GM21423 (cell line): ENCODE measurements at regions not wholly inside any gene's neighbourhood (a gene's known extent, or its start where the extent isn't known, plus 50 kb on each side); places are given as distances from the start of the nearest gene placed in this dataset.

ENCODE experiments used
- ATAC-seq: cut with Tn5 transposase; IDR thresholded peaks from one replicate; pipeline ENCODE4 v1.9.1; 2021; ENCODE audit warnings: mild to moderate bottlenecking, moderate library complexity; ENCODE audit not compliant: unreplicated experiment

DNA sequence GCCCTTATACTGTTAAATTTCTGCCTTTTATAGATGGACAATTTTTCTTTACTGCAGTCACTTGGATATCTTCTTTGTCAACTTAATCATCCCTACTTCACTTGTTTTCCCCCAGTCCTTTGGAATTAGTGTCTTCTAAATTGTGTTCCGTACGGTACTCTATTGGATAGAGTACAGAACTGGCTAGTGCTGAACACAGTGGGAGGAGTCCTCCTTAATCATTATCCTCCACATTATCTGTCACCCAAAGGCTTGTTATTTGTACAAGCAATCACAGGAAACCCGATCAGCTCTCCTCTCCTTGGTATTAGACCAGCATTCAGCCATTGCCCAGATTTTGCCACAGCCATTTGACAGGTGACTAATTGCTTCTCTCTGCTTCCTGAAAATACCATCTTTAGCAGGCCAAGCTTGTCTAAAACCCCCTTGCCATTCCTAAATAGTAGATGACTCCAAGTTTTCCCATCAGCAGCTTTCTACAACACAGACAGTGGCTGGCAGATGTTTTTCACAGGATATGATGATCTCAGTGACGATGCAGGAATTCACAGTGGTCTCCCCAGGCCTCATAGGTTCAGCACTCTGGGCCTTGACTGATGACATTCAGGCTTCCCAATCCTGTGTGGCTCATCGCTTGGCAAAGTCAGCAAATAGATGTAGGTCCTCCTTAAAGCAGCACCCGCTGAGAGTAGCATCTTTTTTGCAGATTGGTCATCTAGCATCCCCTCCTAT lies 216.0 kb upstream of the RGS6 start:
- ATAC-seq, result no peak

DNA sequence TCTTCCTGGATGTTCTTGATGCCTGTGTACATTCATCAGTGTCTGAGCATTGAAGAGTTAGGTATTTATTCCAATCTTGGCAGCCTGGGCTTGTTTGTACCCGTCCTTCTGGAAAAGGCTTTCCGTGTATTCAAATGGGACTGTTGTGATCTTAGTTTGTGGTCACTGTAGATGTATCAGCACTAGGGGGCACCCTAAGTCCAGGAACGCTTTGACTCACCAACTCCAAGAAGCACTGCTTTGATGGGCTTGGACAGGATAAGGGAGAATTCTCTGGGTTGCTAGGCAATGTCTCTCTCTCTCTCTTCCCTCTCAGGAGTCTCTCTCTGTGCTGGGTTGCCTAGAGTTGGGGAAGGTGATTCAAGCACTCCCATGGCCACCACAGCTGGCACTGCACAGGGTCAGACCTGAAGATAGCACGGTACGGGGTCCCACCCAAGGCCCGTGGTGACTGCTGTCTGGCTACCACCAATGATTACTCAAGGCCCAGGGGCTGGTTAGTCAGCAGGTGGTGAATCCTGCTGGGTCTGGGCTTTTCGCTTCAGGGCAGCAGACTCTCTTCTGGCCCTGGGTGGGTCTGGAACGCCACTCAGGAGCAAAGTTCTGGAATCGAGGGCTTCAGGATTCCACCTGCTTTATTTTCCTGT lies 211.1 kb upstream of the RGS6 start:
- no peak for ATAC-seq

DNA sequence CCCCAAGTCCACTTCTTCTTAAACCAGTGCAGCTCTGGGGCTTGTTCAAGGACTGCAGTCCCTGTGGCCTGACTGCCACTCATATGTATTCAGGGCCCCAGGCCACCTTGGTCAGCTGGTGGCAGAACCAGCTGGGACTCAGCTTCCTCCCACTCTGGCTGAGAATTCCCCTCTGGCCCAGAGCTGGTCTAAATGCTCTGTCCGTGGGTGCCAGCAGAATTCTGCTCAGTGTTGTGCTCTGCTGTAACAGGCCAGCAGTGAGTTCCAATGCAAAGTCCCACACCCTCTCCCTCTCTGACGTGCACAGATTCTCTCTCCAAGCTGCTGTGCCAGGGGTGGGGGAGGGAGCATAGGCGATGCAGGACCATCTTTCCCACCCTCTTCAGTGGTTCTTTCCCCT lies 210.4 kb upstream of the RGS6 start:
- no peak for ATAC-seq

DNA sequence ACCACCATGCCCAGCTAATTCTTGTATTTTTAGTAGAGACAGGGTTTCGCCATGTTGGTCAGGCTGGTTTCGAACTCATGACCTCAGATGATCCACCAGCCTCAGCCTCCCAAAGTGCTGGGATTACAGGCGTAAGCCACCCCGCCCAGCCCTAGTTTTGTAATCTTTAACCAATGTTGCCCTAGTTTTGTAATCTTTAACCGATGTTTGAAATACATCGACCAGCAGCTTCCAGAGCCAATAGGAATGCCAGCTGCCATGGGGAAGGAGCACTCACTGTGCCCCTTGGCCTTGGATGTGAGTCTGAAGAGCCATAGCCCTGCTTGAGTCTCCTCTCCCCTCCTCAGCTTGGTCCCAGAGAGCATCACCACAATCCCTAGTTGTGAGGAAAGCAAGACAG lies 209.3 kb upstream of the RGS6 start:
- ATAC-seq, result no peak

DNA sequence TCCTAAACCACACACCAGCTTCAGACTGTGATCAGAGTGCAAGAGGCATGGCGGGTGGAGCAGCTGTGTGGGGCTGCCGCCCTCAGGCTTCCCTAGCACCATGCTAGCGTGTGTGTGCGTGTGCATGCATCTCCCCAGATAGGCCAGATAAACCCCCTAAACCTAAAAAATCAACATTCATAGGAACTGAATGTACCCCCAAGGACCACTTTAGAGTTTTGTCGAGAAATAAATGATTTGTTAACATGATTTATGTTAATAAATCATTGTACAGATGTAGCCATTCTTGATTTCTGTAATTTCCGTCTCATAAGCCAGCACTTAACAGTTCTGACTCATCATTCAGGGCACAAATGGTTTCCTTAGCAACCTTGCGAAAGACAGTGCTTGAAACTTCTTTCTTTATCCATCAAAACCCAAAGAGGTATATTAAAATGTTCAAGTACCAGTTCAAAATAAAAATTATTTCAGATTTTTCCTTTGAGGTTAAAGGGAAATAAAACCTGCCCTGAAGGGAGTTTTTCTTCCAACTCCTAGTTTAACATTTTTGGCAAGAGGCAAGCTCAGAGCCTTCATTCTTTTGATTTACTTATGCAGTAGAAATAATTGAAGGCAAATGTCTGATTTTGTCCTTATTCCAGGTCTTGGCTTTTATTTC lies 206.2 kb upstream of the RGS6 start:
- no peak for ATAC-seq

DNA sequence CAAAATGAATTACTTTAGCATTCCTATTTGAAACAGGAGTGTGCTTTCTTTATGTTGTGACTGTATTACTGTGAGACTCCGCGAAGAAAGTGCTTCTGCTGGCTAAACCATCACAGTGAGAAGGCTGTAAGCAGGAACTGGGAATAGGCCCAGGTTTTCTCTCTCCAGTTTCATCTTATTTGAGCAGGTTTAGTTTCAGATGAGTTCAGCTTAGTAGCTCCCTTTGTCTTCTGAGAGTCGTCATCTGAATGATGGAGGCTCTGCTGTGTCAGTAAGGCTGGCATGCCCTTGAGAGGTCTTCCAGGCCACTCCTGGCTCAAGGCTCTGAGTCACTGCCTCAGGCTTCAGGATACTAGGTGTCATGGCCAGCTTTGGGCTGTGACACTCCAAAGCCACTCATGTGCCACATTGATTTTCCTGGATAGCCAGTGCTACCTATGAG lies 205.6 kb upstream of the RGS6 start:
- ATAC-seq, result no peak

DNA sequence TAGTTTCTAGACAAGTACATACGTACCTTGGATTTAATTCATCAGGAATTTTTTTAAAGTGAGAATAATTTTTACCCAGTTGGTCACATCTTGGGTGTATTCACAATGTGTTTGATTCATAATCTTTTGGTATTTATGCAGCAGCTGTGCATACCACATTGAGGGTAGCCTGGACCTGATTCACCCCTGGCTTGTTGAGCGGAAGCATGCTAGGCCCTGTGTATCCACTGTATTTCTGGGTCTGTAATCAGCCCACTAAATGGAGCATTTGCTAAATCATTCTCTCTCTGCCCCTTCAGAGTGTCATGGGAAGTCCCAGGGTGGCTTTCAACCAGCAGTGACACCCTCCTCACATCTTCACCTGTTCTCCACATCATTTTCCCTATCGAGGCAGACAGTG lies 203.8 kb upstream of the RGS6 start:
- no peak for ATAC-seq

DNA sequence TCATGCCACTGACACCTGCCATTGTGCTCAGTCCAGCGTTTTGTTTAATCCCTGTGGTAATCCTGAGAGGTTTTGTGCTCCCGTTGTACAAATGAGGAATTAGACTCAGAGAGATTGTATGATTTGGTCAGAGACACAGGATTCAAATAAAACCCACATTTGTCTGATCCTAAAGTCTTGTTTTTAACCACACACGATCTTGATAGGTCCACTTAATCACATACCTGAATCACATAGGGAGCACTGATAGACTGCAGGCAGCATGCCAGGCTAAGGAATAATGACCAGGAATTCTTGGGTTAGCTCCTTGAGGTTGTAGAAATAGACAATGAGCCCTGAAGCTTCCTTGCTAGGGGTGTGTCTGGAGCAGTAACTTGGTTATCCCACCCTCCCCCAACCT lies 202.6 kb upstream of the RGS6 start:
- no peak for ATAC-seq

DNA sequence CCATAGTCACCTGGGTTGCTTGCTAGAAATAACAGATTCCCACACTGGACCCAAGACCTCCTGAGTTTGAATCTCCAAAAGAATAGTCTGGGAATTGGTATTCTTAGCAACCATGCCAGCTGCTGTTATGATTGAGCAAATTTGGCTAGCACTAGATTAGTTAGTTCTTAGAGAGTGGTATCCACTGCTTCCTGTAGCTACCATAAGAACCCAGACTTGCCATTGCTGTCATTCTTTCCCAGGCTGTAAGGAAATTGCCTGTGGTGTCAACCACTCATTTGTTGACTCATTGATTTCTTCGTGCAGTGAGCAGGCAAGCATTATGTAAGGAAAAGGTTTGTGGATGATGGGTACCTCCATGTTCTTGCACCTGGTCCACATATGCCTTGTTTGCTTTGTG lies 201.8 kb upstream of the RGS6 start:
- ATAC-seq, result no peak

DNA sequence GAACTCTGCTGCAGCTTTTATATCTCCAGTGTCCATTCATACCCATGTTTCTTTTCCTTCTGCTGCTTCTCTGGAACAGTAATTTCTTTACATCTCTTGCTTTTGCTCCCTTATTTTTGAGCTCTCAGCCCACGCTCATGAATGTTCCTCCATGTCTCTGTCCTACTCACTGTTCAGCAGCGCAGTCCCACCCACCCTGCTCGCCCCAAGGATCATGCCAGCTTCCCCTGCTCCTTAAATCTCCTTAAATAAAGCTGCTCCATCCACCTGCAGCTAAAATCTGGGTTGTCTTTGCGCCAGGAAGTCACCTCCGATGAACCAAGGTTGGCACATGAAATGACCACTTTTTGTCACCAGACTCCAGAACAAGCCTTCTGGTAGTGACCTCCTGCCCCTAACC lies 201.1 kb upstream of the RGS6 start:
- no peak for ATAC-seq

DNA sequence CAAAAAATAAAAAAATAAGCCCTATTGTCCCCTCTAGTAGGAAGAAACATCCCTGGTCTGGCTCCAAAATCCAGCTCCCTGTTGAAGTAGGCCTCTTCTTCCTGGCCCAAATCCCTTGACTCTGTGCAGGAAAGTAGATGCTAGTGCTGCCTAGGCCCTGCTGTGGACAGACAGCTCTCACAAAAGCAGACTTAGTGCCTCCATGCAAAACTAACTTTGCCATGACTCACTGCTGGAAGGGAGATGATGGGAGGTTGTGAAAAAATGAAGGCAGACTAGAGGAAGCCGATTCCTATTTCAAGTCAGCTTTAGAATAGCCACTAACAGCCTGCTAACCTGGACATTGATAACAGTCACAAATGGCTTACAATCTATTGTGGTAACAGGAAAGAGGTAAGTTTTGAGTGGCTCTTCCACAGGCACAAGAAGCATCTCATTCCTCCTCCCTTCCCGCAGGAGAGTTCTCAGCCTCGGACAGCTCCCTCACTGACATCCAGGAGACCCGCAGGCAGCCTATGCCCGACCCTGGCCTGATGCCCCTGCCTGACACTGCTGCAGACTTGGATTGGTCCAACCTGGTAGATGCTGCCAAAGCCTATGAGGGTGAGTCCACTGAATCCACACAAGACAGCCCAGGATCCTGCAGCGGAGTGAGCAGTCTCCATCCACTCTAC lies 198.9 kb upstream of the RGS6 start:
- ATAC-seq, result no peak

DNA sequence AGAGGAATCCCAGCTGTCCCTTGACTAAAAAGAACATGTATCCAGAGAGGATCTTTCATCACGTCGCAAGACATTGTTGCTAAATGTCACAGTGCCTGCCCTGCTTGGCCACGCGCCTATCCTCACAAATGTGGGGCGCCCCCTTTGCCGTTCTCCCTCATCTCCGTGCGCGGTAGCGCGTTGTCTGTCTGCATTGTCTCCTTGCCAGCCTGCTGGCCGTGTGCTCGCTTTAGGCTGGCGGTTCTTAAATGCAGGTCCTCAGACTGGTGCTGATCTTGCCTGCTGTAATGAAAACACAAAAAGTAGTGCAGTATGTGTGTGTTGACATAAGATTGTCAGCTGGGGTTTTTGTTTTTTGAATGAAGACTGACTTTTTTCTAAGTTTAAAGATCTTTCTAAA lies 198.2 kb upstream of the RGS6 start:
- no peak for ATAC-seq

DNA sequence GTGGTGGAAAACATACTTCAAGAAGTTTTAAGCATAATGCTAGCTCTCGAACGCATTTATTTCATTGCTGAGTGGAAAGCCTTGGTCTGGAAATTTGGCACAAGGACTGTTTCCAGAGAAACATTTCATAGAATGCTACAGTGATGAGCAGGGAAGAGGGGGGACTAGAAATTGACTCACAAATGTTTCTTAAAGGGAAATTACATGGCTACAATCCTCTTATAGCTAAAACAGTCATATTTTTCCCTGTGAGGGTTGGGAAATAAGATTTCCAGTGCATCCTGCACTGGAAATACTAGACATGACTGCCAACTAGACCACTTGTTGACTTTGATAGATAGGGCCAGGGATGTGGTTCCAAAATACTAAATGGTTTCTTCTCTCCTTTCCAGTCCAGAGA lies 197.3 kb upstream of the RGS6 start:
- ATAC-seq, result no peak

DNA sequence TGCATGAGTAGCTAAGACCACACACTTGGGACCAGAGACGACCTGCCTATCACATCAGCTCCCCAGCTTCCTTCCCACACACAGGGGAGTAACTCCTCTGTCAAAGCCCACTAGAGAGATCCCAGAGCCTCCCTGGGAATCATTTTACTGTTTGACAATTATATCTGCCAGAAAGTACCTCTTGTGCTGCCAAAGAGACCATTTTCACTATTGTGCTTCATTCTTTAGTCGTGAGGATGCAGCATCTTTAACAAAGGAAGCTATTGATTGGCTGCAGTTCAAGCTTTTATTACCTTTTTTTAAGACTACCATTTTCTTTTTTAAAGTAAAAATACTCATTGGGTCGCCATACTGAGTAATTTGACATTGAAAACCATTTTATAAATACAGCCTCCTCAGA lies 194.5 kb upstream of the RGS6 start:
- ATAC-seq, result no peak

DNA sequence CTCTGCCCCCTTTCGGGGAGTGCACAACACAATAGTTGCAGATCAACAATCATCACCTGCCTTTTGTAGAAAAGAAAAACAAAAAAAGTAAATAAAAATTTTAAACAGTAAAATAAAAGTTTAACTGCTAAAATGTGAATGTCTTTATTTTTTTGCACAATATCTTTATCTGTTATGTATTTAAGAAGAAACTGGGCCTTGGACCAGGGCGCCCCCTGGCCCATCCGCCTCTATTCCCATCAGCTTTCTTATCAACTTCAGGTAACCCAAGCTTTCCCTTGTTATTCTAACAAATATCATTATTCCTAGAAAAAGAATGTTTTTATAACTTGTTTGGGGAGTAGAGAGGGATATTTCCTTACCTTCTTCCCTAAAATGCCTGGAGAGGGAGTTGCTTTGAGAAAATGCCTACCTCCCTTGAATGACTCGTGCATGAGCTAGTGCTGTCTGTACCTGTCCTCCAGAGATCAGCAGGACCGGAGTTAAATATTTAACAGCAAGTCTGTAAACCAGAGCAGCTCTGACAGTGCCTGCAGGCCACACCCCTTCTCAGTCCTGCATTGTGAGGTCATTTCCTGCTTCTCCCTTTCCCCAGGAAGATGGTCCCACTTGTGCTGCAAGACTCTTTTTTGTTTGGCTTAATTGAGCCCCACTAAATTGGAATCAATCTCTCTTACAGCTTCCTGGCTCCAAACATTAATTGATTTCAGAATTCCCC lies 192.8 kb upstream of the RGS6 start:
- no peak for ATAC-seq

DNA sequence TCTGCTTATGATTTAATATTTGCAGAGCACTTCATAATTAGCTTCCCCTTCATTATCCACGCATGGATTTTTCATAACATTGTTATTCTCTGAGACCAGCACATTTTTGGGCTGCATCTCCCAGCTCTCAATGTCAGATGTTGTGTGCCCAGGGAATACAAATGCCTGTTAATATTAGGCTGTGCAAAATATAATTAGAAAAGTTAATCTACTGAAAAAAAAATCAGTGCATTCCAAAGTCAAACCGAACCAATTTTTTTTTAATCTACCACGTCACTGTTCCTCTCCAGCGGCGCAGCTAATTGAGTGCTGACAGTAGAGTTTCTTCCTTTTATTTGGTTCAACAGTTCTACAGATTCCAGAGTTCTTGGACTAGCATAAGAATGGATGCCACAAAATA lies 191.0 kb upstream of the RGS6 start:
- no peak for ATAC-seq

DNA sequence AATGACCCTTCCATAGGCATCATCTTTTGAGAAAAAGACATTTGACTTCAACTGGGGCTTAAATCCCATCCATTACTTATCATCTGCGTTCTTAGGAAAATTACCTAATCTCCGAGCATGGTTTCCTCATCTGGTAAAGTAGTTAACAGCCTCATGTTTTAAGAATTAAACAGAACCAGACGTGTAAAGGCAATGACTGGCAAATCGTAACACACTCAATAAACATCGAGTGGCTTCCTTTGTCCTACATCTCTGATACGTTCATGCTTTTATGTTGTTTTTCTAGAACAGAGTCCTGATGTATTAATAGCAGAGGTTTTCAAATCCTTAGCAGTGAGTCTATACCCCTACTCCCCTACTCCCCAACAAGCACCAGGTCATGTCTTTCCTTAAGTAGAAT lies 189.7 kb upstream of the RGS6 start:
- no peak for ATAC-seq

DNA sequence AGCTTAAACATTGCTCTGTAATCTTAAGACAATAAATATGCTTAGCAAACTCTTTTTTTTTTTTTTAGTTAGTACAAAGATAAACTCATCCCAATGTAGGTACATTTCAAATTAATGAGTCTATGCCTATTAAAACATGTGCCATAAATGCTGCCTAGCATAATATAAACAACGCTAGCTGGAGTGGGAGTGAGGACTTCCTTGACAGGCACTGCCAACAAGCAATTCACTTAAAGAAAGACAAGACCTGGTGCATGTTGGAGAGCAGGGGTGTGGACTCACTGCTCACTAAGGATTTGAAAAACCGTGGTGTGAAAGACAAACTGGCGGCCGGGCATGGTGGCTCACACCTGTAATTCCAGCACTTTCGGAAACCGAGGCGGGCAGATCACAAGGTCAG lies 187.2 kb upstream of the RGS6 start:
- ATAC-seq, result no peak

DNA sequence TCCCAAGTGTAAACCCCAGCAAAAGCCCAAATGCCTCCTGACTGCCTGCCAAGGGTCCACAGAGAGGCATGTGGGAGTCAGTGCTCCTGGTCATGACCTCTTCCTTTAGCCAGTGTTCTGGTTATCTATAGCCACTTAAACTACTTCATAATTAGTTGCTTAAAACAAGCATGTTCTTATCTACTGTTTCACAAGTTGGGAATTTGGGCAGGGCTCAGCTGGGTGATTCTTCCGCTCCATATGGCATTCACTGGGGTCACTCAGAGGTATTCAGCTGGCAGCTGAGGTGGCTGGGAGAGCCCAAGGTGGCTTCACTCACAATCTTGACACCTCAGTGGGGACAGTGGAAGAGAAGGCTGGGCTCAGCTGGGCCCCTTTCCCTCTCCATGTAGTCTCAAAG lies 184.0 kb upstream of the RGS6 start:
- ATAC-seq, result no peak

DNA sequence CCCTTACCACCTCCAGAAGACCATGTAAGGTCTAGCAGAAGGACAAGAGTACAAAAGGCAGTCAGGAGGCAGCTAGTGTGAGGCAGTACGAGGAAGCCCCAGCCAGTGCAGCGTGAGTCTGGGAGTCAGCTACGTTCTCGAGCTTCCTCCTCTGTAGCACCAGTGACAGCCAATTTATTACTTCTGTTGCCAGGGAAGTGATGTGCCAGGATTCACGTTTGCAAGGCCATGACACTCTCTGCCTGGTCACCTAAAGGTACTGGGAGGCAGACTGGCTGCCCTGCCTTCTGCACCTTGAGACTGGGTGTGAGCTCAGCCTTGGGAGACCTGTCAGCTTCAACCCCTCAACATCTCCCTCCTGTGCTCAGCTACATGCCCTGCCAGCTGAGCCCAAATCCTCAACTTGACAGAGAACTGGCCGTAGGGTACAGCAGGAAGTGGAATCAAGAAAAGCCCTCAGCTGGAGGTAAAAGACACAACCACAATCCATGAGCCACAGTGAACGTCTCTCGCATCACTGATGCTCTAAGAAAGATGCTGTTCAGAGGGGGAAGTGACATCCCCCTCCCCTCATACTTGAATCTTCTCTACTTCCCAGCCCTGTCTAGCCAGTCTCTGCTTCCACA lies 182.5 kb upstream of the RGS6 start:
- ATAC-seq, result no peak

DNA sequence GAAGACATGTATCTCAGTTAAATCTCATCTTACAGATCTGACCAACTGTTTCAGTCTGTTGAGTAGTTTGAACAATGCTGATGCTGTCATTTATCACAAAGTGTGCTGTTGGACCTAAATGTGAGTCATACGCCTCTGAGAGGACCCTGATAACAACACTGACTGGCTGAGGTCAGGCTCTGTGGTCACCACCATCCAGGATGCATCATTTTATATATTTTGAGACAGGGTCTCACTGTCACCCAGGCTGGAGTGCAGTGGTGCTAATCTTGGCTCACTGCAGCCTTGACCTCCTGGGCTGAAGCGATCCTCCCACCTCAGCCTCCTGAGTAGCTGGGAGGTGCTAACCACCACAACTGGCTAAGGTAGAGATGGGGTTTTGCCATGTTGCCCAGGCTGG lies 181.0 kb upstream of the RGS6 start:
- ATAC-seq, result no peak
